GM13976 (cell line): ENCODE measurements at regions not wholly inside any gene's neighbourhood (a gene's known extent, or its start where the extent isn't known, plus 50 kb on each side); places are given as distances from the start of the nearest gene placed in this dataset.

ENCODE experiments used
- DNase-seq: peaks from one replicate; pipeline ENCODE4 v3.0.0; 2012; ENCODE audit warnings: low spot score
- in situ Hi-C: fragments of 300-500 bp; cut with MboI; formaldehyde crosslinking; loops from one replicate; pipeline ENCODE4 v1.12.0; 2022; ENCODE audit warnings: low sequenced_read_pairs, mixed read lengths, inconsistent platforms; ENCODE audit not compliant: unreplicated experiment
- TF ChIP-seq, protein P1 (sequence below): IDR thresholded peaks from 2 replicates; pipeline ENCODE4 v1.5.1; 2012; ENCODE audit warnings: borderline replicate concordance, mild to moderate bottlenecking; ENCODE audit not compliant: insufficient read depth; ENCODE audit errors: extremely low read depth, missing control alignments, control extremely low read depth

DNA sequence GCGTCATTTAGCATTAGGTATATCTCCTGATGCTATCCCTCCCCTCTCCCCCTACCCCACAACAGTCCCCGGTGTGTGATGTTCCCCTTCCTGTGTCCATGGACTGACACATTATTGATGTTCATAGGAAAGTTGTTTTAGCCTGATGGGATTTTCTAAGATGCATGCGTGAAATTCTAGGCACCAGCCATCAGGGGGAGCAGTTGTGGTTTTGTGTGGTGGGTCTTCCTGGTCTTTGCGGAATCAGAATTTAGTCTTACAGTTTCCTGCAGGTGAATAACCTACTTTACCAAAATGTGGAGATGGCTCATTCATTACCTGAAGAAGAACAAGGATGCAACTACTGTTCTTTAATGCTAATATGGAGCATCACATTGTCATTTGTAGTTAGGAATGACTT lies 455.0 kb upstream of the THBS1 start:
- in situ Hi-C loops, result loop anchor here (10.0 kb wide), 1 partner anchor 449 kb away; no protein-coding TSS in a partner anchor
- TF ChIP-seq, protein P1, sequence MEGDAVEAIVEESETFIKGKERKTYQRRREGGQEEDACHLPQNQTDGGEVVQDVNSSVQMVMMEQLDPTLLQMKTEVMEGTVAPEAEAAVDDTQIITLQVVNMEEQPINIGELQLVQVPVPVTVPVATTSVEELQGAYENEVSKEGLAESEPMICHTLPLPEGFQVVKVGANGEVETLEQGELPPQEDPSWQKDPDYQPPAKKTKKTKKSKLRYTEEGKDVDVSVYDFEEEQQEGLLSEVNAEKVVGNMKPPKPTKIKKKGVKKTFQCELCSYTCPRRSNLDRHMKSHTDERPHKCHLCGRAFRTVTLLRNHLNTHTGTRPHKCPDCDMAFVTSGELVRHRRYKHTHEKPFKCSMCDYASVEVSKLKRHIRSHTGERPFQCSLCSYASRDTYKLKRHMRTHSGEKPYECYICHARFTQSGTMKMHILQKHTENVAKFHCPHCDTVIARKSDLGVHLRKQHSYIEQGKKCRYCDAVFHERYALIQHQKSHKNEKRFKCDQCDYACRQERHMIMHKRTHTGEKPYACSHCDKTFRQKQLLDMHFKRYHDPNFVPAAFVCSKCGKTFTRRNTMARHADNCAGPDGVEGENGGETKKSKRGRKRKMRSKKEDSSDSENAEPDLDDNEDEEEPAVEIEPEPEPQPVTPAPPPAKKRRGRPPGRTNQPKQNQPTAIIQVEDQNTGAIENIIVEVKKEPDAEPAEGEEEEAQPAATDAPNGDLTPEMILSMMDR, result peak; percentile 68
- DNase-seq, result peak; percentile 61

- TF ChIP-seq, protein P1, result no peak
- DNase-seq, result no peak
- in situ Hi-C loops, result loop anchor here (10.0 kb wide), 1 partner anchor 448 kb away; no protein-coding TSS in a partner anchor
Measured at GRCh38 chr15:39127151-39127790, 453.6 kb upstream of the THBS1 start.

DNA sequence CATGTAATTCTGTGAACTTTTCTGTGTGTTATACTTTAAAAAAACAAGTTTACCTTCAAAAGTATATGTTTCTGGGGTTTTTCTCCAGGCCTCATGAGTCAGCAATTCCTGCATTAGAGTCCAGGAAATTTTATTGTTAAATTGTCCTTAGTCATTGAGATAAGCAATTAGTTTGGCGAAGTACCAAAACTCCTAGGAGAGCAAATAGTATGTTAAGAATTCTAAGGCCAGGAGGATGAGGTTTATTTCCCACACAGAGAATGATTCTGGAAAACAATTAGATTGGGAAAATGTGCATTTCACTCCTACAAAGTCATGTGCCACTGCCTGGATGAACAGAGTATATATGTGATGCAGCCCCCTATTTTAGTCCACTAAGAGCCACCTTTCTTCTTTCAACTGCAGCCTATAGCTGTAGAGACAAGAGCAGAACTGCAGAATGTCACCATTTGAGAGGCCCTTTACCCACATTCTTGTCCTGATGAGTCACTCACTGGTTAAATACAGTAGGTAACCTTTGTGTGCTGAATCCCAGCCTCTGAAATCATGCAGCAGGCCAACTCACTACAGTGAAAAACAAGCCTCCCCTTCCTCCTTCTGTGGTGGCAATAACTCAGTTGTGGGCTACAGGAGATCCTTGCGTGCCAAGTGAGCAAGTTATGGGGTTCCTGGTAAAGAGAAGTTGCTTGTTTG lies 452.8 kb upstream of the THBS1 start:
- in situ Hi-C loops, result loop anchor here (10.0 kb wide), 1 partner anchor 447 kb away; no protein-coding TSS in a partner anchor
- TF ChIP-seq, protein P1, result no peak
- no peak for DNase-seq

DNA sequence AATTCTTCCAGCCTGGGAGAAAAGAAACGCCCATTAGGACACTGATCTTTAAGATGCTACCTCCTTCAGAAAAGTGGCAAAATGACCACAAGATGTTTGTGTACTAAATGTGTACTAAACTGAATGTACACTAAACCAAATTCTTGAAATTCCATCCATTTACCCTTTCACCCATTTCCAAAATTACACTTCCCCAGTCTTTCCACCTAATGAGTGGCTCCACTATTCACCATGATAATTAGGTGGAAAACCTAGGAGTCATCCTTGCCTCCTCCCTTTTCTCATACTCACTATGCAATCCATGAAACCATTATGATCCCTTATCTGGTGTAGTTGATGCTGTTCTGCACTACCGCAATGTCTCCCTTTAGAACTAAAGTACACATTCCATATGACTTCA lies 452.1 kb upstream of the THBS1 start:
- no peak for DNase-seq
- in situ Hi-C loops, result loop anchor here (10.0 kb wide), 1 partner anchor 446 kb away; no protein-coding TSS in a partner anchor
- TF ChIP-seq, protein P1, result no peak

DNA sequence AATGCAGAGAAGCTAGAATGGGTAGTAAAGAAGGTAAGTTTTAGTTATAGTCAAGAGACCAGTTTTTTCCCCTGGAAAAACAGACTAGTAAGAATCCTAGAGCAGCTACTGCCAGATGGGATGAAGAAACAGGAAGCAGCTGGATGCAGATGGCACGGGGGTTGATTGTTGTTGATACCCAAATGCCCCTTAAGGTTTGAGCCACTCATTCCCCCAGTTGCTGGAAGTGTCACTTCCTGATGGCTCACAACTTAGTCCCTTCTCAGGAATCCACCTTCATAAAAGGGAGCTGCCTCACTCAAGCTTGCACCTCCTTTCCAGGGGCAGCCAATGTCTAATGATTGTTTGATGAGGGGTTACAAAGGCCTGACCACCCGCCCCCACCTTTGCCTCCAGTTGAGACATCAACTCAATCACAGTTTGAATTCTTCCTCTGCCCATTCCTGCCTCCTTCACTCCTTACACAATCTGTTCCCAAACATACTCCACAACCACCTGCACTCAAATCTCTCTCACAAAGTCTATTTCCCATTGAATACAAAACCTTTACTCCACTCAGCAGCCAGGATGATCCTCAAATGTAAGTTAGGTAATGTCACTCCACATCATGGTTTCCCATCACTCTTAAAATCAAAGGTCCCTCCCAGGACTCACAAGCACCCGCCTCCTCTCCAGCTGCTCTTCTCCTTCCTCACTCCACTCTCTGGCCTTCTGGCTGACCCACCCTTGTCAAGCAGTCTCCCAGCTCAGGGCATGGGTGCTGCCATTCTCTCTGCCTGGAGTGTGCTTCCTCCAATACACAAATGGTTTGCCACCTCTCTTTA lies 450.1 kb upstream of the THBS1 start:
- no peak for DNase-seq
- in situ Hi-C loops, result no loop called here
- TF ChIP-seq, protein P1, result no peak

GRCh38 chr15:39131609-39132008 lies 449.3 kb upstream of the THBS1 start:
- TF ChIP-seq, protein P1, result no peak
- DNase-seq, result no peak
- in situ Hi-C loops, result no loop called here
